IPS DF 6.9 (cell line): ENCODE measurements at regions not wholly inside any gene's neighbourhood (a gene's known extent, or its start where the extent isn't known, plus 50 kb on each side); places are given as distances from the start of the nearest gene placed in this dataset.

Experiments
- DNase-seq: peaks from one replicate; pipeline ENCODE4 v3.0.0-alpha.2; 2013; ENCODE audit warnings: low read depth, low spot score
- H3K27ac ChIP-seq: one replicate; pipeline ENCODE4 v1.5.1; 2013; ENCODE audit warnings: low read length, control low read depth
- H3K27me3 ChIP-seq: 2 replicates; pipeline ENCODE4 v1.6.1; 2013; ENCODE audit warnings: mild to moderate bottlenecking, low read length; ENCODE audit not compliant: control insufficient read depth, insufficient read depth
- H3K36me3 ChIP-seq: 2 replicates; pipeline ENCODE4 v1.6.1; 2013; ENCODE audit warnings: low read length; ENCODE audit not compliant: control insufficient read depth, insufficient read depth
- H3K4me1 ChIP-seq: 2 replicates; pipeline ENCODE4 v1.6.1; 2013; ENCODE audit warnings: low read length; ENCODE audit not compliant: control insufficient read depth, insufficient read depth
- H3K4me3 ChIP-seq: 2 replicates; pipeline ENCODE4 v1.5.1; 2013; ENCODE audit warnings: mild to moderate bottlenecking, low read length
- H3K9me3 ChIP-seq: 2 replicates; pipeline ENCODE4 v1.6.1; 2013; ENCODE audit warnings: low read length, inconsistent platforms; ENCODE audit not compliant: control insufficient read depth, insufficient read depth
- WGBS: extraction: QIAGEN DNeasy Blood & Tissue Kit; methylation state at CpG from one replicate; pipeline ENCODE4 v1.1.7; 2013; ENCODE audit warnings: mixed read lengths, missing lambda C conversion rate; ENCODE audit not compliant: insufficient read length, insufficient coverage; 5-methylcytosine and 5-hydroxymethylcytosine counted together

DNA sequence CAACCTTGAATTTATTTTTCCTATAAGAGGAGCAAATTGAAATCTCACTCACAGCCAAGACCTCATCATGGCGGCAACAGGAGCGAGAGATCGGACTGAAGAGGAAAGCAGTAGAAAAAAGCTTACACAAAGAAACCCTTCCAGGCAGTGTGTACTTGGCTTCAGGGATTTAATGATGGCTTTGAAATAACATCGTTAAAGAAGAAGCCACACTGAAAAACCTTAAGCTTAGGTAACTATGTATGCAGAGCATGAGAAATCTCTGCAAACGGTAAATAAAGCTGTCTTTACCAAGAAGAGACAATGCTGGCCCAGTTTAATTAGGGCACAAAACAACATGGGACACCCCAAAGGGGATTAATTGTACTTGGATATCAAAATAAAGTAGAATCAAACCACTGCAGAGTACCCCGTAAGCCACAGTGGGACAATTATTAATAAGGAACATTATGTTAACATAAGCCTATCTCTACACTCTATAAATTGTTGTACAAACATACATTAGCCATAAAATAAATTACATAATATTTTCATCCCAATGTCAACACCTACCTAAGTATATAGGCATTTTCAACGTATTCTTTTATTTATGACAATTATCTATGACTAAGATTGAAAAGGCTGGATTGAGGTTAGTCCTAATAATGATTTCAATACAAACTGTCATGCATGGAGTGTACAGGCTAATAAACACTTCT, 360.2 kb upstream of the CHRM3 start:
- DNase-seq: no peak
- Histone ChIP-seq H3K9me3 (no peaks in the 10 kb centered on the region), H3K27me3 (no peaks in the 10 kb centered on the region), H3K27ac (no peak overlapping the region), H3K4me1 (no peaks in the 10 kb centered on the region), H3K36me3 (no peaks in the 10 kb centered on the region), H3K4me3 (no peak overlapping the region)
- WGBS: 100% methylated on average over 1 of the region's 7 CpGs

DNA sequence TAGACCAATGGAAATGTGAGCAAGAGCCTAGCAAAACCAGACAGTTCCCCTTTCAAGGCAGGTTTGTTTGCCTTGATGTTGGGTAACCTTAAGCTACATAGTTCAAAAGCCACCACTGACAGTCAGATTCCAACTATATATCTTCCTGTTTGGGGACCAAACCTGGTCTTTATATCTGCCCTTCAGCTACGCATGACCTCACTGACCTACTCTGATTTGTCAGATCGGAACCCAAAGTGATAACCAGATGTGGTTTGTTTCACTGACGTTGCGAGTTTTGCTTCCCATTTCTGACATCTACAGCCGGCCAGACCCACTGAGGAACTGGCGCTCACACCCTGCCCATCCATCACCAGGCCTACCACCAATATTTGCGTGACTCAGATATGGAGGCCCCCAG, 361.1 kb upstream of the CHRM3 start:
- no CpG with 5 or more reads among the region's 7 CpGs for WGBS
- no peaks in the 10 kb centered on the region for H3K4me1 ChIP-seq
- no peak for DNase-seq
- no peaks in the 10 kb centered on the region for H3K27me3 ChIP-seq
- no peaks in the 10 kb centered on the region for H3K9me3 ChIP-seq
- no peak overlapping the region for H3K4me3 ChIP-seq
- H3K27ac ChIP-seq: no peak overlapping the region
- no peaks in the 10 kb centered on the region for H3K36me3 ChIP-seq

DNA sequence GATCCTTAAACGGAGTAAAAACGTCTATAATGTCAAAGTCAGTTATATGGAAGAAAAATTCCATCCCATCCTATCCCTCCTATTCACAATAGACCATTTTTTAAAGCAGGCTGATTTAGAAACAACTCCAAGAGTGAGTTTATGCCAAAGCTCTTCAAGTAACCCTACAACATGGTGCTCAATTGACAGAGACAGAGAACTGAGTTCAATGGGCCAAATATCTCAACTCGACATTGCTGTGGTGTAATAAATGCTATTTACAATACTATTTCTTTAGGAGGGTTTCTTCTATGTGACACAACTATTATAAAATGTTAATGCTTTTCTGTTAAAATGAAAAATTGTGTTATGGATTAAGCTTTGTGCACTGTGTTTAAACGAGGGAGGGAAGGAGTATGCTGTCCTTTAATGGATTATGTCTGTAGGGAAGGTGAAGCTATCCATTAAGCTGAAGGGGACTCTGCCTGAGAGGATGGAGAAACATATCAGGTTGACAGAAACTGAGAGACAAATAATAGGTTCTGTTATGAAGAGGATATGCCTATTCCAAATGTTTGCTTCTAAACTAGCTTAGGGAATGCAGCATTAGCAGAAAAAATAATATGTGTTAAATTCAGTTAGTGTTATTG, 362.5 kb upstream of the CHRM3 start:
- no peak for DNase-seq
- 100% methylated on average over 1 of the region's 4 CpGs for WGBS
- Histone ChIP-seq H3K27ac (no peak overlapping the region), H3K4me3 (no peak overlapping the region), H3K9me3 (no peaks in the 10 kb centered on the region), H3K4me1 (no peaks in the 10 kb centered on the region), H3K27me3 (no peaks in the 10 kb centered on the region), H3K36me3 (no peaks in the 10 kb centered on the region)

DNA sequence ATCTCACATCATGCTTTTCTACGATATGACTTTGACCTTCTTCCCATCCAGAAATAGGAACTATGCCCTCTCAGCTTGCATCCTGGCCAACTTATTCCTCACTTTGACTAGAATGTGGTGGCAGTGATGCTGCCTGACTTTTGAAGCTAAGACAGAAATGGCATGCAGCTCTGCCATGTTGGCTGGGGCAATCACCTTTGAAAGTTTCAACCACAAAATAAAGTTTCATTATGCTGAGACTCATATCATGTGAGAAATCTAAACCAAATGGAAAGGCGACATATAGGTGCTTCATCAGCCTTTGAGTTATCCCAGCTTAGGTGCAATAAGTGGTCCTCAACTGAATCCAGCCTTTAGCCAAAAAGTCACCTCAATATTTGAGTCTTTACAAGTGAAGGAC, 370.0 kb upstream of the CHRM3 start:
- Histone ChIP-seq H3K9me3 (no peaks in the 10 kb centered on the region), H3K4me1 (no peaks in the 10 kb centered on the region), H3K27me3 (no peaks in the 10 kb centered on the region), H3K36me3 (no peaks in the 10 kb centered on the region), H3K27ac (no peak overlapping the region), H3K4me3 (no peak overlapping the region)
- no CpG with 5 or more reads among the region's 2 CpGs for WGBS
- DNase-seq: no peak

DNA sequence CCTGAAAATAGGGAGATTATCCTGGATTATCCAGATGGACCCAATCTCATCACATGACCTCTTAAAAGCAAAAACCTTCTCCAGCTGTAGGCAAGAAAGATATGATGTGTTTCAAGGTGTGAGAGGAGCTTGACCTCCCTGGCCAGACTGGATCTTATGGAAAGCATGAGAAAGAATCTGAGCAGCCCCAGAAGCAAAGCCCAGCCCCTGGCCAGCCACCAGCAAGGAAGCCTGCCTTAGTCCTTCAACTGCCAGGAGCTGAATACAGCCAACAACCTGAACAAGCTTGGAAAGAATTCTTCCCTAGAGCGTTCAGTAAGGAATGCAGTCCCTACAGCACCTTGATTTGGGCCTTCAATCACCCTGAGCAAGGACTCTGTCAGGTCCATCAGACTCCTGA, 375.0 kb upstream of the CHRM3 start:
- Histone ChIP-seq H3K27ac (no peak overlapping the region), H3K36me3 (no peaks in the 10 kb centered on the region), H3K27me3 (no peaks in the 10 kb centered on the region), H3K4me1 (no peaks in the 10 kb centered on the region), H3K9me3 (no peaks in the 10 kb centered on the region), H3K4me3 (no peak overlapping the region)
- no peak for DNase-seq
- WGBS: no CpG with 5 or more reads among the region's 1 CpG

DNA sequence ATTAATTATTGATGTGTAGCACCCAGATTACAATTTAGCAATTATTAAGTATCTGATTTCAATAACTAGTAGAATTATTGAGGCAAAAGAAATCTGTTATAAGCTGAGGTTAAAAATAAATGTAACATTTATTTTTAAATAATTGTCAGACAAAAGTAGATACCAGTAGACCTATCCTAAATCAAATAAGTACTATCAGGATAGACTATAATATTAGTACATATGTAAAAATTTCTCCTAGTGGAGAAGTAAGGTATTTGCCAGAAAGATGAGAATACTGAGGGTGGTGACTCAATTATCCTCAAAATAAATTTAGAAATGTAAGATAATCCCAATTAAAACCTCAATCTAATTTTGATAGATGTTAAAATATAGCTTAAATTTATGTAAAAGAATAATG, 377.8 kb upstream of the CHRM3 start:
- Histone ChIP-seq H3K36me3 (no peaks in the 10 kb centered on the region), H3K9me3 (no peaks in the 10 kb centered on the region), H3K27ac (no peak overlapping the region), H3K27me3 (no peaks in the 10 kb centered on the region), H3K4me1 (no peaks in the 10 kb centered on the region), H3K4me3 (no peak overlapping the region)
- DNase-seq: no peak

DNA sequence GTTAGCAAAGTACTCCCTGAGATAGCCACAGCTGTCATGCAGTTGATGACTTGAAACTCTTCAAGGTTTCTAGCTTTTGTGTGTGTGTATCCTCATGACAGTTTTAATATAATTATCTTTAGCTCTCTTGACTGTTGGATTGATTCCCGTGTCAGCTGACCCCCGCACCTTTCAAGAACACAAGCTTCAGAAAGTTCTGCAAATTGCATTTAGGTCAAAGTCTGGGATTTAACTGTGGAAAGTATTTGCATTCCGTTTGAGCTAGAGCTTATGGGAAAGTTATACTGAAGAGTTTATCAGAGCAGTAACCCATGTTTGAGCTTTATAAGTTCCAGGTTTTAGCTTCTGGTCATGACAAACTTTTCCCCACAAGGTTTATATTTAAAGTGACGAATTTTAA, 380.1 kb upstream of the CHRM3 start:
- no CpG with 5 or more reads among the region's 4 CpGs for WGBS
- Histone ChIP-seq H3K4me3 (no peak overlapping the region), H3K9me3 (no peaks in the 10 kb centered on the region), H3K27me3 (no peaks in the 10 kb centered on the region), H3K4me1 (no peaks in the 10 kb centered on the region), H3K27ac (no peak overlapping the region), H3K36me3 (no peaks in the 10 kb centered on the region)
- no peak for DNase-seq

DNA sequence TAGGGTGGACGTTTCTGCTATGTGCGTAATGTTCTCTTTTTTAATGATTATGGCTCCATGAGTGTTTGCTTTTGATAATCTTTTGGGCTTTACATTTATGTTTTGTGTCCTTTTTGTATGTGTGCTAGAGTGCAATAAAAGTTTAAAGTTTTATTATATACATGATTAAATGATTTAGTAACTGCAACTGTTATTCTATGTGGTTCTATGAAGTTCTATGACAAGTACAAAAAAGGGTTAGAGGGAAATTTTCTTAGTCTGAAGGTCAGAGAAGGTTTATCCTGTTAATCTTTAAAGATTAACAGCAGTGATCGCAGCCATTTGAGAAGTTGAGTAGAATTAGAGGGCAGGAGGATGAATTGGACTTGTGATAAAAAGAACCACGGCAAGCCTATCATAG, 386.4 kb upstream of the CHRM3 start:
- no CpG with 5 or more reads among the region's 4 CpGs for WGBS
- H3K4me3 ChIP-seq: no peak overlapping the region
- H3K36me3 ChIP-seq: no peaks in the 10 kb centered on the region
- no peaks in the 10 kb centered on the region for H3K9me3 ChIP-seq
- no peak overlapping the region for H3K27ac ChIP-seq
- no peak for DNase-seq
- H3K27me3 ChIP-seq: no peaks in the 10 kb centered on the region
- H3K4me1 ChIP-seq: no peaks in the 10 kb centered on the region

DNA sequence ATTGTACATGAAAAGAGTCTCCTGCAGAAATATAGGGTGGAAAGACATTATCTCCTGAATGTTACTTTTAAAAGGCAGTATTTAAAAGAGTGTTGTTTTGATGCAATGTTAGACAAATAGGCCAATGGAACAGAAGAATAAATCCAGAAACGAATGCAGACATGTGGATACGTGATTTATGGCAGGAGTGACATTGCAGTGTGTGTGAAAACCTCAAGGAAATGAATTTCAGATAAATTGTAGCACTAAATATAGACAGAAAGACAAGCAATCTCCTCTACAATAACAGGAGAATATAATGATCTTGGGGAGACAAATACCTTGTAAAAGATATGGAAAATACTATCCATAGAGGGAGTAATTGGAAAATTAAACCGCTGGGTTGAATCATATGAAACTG, 387.8 kb upstream of the CHRM3 start:
- H3K4me3 ChIP-seq: no peak overlapping the region
- no peak for DNase-seq
- WGBS: no CpG with 5 or more reads among the region's 3 CpGs

DNA sequence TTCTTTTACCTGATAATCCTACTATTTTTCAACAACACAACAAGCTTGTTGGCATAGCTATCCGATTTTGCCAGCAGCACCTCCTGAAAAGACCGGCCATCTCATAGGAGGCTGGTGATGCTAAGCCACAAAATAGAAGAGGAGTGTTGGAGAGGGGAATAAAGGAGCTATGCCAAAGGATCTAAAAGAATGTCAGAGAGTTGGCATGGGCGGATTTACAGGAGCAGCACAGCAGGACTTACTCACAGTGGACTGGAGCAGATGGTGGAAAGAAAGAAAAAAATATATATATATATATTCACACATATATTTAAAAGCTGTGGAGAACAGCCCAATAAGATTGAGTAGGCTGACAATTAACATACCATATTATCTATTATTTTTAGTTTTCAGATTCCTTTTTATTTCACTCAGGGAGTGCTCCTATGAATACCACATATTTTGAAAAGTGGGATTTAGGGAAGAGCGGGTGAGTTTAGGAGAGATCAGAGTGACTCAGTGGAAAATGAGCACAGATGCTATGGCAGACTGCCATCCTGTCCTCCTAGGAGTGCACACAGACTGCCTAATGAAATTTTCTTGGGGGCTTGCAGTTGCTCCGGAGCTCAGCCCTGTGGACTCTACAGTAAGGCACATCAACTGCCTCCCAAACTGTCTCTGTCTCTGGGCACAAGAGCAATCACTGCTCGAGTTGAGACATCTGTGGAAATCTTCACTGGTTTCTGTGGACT, 394.4 kb upstream of the CHRM3 start:
- Histone ChIP-seq H3K27ac (no peak overlapping the region), H3K9me3 (no peaks in the 10 kb centered on the region; the same call in 1 of the 2 replicates), H3K4me1 (no peaks in the 10 kb centered on the region), H3K4me3 (no peak overlapping the region), H3K27me3 (no peaks in the 10 kb centered on the region), H3K36me3 (no peaks in the 10 kb centered on the region)
- no CpG with 5 or more reads among the region's 6 CpGs for WGBS
- no peak for DNase-seq

More for the DNA sequence above, 387.8 kb upstream of the CHRM3 start:
- no peaks in the 10 kb centered on the region for H3K27me3 ChIP-seq
- no peaks in the 10 kb centered on the region for H3K9me3 ChIP-seq
- H3K36me3 ChIP-seq: no peaks in the 10 kb centered on the region
- no peaks in the 10 kb centered on the region for H3K4me1 ChIP-seq
- no peak overlapping the region for H3K27ac ChIP-seq
